IMR-90 (cell line): ENCODE measurements at regions not wholly inside any gene's neighbourhood (a gene's known extent, or its start where the extent isn't known, plus 50 kb on each side); places are given as distances from the start of the nearest gene placed in this dataset.

Source experiments
- ATAC-seq: fragments of 200-7000 bp; cut with Tn5 transposase; 2 replicates; pipeline ENCODE4 v1.9.1; 2020; ENCODE audit warnings: low read depth, mild to moderate bottlenecking, moderate library complexity
- BruUV-seq: library from RNA; stranded (reverse); fragments of 400-500 nt; replicated peaks from 2 replicates; lab custom pipeline; 2021; lab: Mats Ljungman, UMichigan
- CTCF ChIA-PET: fragments of 300-600 bp; formaldehyde crosslinking; extraction: SDS; loops from one replicate; lab custom pipeline; 2021; ENCODE audit warnings: antibody characterized with exemption; lab: Yijun Ruan, JAX
- POLR2A ChIA-PET: fragments of 300-600 bp; sonication (Branson Sonifier 250); formaldehyde crosslinking; loops from one replicate; lab custom pipeline; 2022; ENCODE audit warnings: antibody characterized with exemption; ENCODE audit not compliant: unreplicated experiment; lab: Charles Lee
- DNase-seq: peaks from one replicate; pipeline ENCODE4 v3.0.0; 2013
- H2AFZ ChIP-seq: replicated peaks from 2 replicates; pipeline ENCODE3; 2013; ENCODE audit warnings: low read length, mild to moderate bottlenecking; ENCODE audit not compliant: poor library complexity
- H2AK5ac ChIP-seq: 2 replicates; pipeline ENCODE4 v1.6.1; 2013; ENCODE audit warnings: low read depth, low read length, inconsistent platforms
- H2AK9ac ChIP-seq: replicated peaks from 2 replicates; pipeline ENCODE3; 2013; ENCODE audit warnings: mild to moderate bottlenecking, low read depth, low read length, moderate library complexity; ENCODE audit not compliant: poor library complexity
- H2BK120ac ChIP-seq: 2 replicates; pipeline ENCODE4 v1.6.1; 2013; ENCODE audit warnings: low read depth, low read length, inconsistent platforms
- H2BK15ac ChIP-seq: 3 replicates; pipeline ENCODE4 v1.6.1; 2013; ENCODE audit warnings: low read depth, low read length, inconsistent platforms
- H2BK20ac ChIP-seq: 2 replicates; pipeline ENCODE4 v1.6.1; 2013; ENCODE audit warnings: low read depth, mild to moderate bottlenecking, inconsistent platforms, low read length, moderate library complexity
- H2BK5ac ChIP-seq: 2 replicates; pipeline ENCODE4 v1.6.1; 2013; ENCODE audit warnings: mild to moderate bottlenecking, low read depth, low read length, inconsistent platforms; ENCODE audit not compliant: poor library complexity, severe bottlenecking
- H3K14ac ChIP-seq: replicated peaks from 2 replicates; pipeline ENCODE4 v1.6.1; 2013; ENCODE audit warnings: low read depth, low read length, inconsistent platforms
- H3K18ac ChIP-seq: 2 replicates; pipeline ENCODE4 v1.6.1; 2013; ENCODE audit warnings: low read depth, low read length, control low read depth
- H3K23ac ChIP-seq: 2 replicates; pipeline ENCODE4 v1.6.1; 2013; ENCODE audit warnings: low read depth, low read length, inconsistent platforms
- H3K27ac ChIP-seq: 2 replicates; pipeline ENCODE4 v1.5.1; 2013; ENCODE audit warnings: mild to moderate bottlenecking, control low read depth, low read length; ENCODE audit not compliant: insufficient read depth
- H3K27me3 ChIP-seq: 2 replicates; pipeline ENCODE4 v1.6.1; 2013; ENCODE audit warnings: low read length; ENCODE audit not compliant: control insufficient read depth, insufficient read depth
- H3K36me3 ChIP-seq: 2 replicates; pipeline ENCODE4 v1.6.1; 2013; ENCODE audit warnings: low read length, mixed read lengths; ENCODE audit not compliant: control insufficient read depth, insufficient read depth
- H3K4ac ChIP-seq: 2 replicates; pipeline ENCODE4 v1.6.1; 2013; ENCODE audit warnings: low read depth, low read length, inconsistent platforms
- H3K4me1 ChIP-seq: 2 replicates; pipeline ENCODE4 v1.6.1; 2013; ENCODE audit warnings: low read length, mixed read lengths; ENCODE audit not compliant: control insufficient read depth, insufficient read depth
- H3K4me2 ChIP-seq: 2 replicates; pipeline ENCODE4 v1.6.1; 2013; ENCODE audit warnings: low read depth, mild to moderate bottlenecking, control low read depth, low read length, moderate library complexity
- H3K4me3 ChIP-seq: 2 replicates; pipeline ENCODE4 v1.5.1; 2013; ENCODE audit warnings: low read depth, mild to moderate bottlenecking, control low read depth, low read length, moderate library complexity; ENCODE audit not compliant: insufficient read depth
- H3K56ac ChIP-seq: 2 replicates; pipeline ENCODE4 v1.6.1; 2013; ENCODE audit warnings: low read length, inconsistent platforms; ENCODE audit not compliant: insufficient read depth; ENCODE audit errors: extremely low read depth
- H3K79me1 ChIP-seq, 2 experiments: 2 replicates each; pipeline ENCODE4 v1.6.1; 2013; ENCODE audit warnings: low read length in 2 of 2, inconsistent platforms in 1 of 2, low read depth in 1 of 2
- H3K9ac ChIP-seq: 2 replicates; pipeline ENCODE4 v1.6.1; 2013; ENCODE audit warnings: low read depth, low read length, control low read depth
- H3K9me1 ChIP-seq: 2 replicates; pipeline ENCODE4 v1.6.1; 2013; ENCODE audit warnings: low read length, inconsistent platforms; ENCODE audit not compliant: insufficient read depth
- H3K9me3 ChIP-seq: 2 replicates; pipeline ENCODE4 v1.6.1; 2013; ENCODE audit warnings: low read length; ENCODE audit not compliant: control insufficient read depth, insufficient read depth
- H4K20me1 ChIP-seq: 2 replicates; pipeline ENCODE4 v1.6.1; 2013; ENCODE audit warnings: low read length, inconsistent platforms; ENCODE audit not compliant: insufficient read depth
- H4K5ac ChIP-seq: 2 replicates; pipeline ENCODE4 v1.6.1; 2013; ENCODE audit warnings: mild to moderate bottlenecking, low read depth, low read length, control low read depth
- H4K8ac ChIP-seq, 2 experiments: 2 replicates each; pipeline ENCODE4 v1.6.1; 2013; ENCODE audit warnings: low read depth in 2 of 2, low read length in 2 of 2, control low read depth in 1 of 2, inconsistent platforms in 1 of 2
- H4K91ac ChIP-seq: 2 replicates; pipeline ENCODE4 v1.6.1; 2013; ENCODE audit warnings: low read depth, low read length, inconsistent platforms; ENCODE audit not compliant: insufficient read depth
- BHLHE40 ChIP-seq: fragments of 150-350 bp; IDR thresholded peaks from 2 replicates; pipeline ENCODE4 v1.6.1; 2016; ENCODE audit warnings: mild to moderate bottlenecking, low read depth, low read length
- CTCF ChIP-seq: conservative IDR thresholded peaks from 2 replicates; pipeline ENCODE4 v1.5.1; 2012; ENCODE audit warnings: mild to moderate bottlenecking, low read depth, low read length, improper control_type of control experiment
- ELK1 ChIP-seq: fragments of 150-350 bp; IDR thresholded peaks from 2 replicates; pipeline ENCODE4 v1.6.1; 2016; ENCODE audit warnings: low read depth, mild to moderate bottlenecking, low read length, moderate library complexity, borderline replicate concordance
- MAZ ChIP-seq: IDR thresholded peaks from 2 replicates; pipeline ENCODE4 v1.6.1; 2012; ENCODE audit warnings: low read depth, mild to moderate bottlenecking, low read length, improper control_type of control experiment, moderate library complexity, borderline replicate concordance
- NFE2L2 ChIP-seq: fragments of 150-350 bp; IDR thresholded peaks from 2 replicates; pipeline ENCODE4 v1.6.1; 2016; ENCODE audit warnings: low read depth, mild to moderate bottlenecking, low read length
- POLR2A ChIP-seq: IDR thresholded peaks from 2 replicates; pipeline ENCODE4 v1.6.1; 2012; ENCODE audit warnings: mild to moderate bottlenecking, low read depth, low read length
- RCOR1 ChIP-seq: IDR thresholded peaks from 2 replicates; pipeline ENCODE4 v1.6.1; 2012; ENCODE audit warnings: mild to moderate bottlenecking, low read length, improper control_type of control experiment; ENCODE audit not compliant: insufficient replicate concordance
- RFX5 ChIP-seq: IDR thresholded peaks from 2 replicates; pipeline ENCODE4 v1.8.0; 2012; ENCODE audit warnings: low read depth, mild to moderate bottlenecking, low read length, moderate library complexity
- USF2 ChIP-seq: fragments of 150-350 bp; IDR thresholded peaks from 2 replicates; pipeline ENCODE4 v1.6.1; 2017; ENCODE audit warnings: mild to moderate bottlenecking, antibody characterized with exemption, low read length, low read depth
- WGBS, 2 experiments: methylation state at CpG; one replicate each; pipeline versions ENCODE4 v1.1.5 to v1.1.7; 2013; ENCODE audit warnings: missing lambda C conversion rate in 2 of 2; ENCODE audit not compliant: insufficient read length in 1 of 2; ENCODE audit errors: extremely low coverage in 2 of 2; 5-methylcytosine and 5-hydroxymethylcytosine counted together
- dilution Hi-C: fragments of 300-500 bp; cut with HindIII; formaldehyde crosslinking; loops from one replicate; pipeline ENCODE4 v1.14.3; 2018; ENCODE audit warnings: low sequenced_read_pairs; ENCODE audit not compliant: unreplicated experiment
- in situ Hi-C: fragments of 300-500 bp; cut with MboI; formaldehyde crosslinking; loops from 3 replicates; pipeline ENCODE4 v1.14.3; 2019; ENCODE audit warnings: low sequenced_read_pairs, inconsistent platforms, mixed read lengths
- intact Hi-C: fragments of 100-400 bp; cut with micrococcal nuclease; formaldehyde crosslinking; loops from 2 replicates; pipeline ENCODE4 v1.10.0; 2022

- Histone ChIP-seq H2AFZ (no peak overlapping the region), H3K27ac (no peak overlapping the region), H3K27me3 (no peaks in the 10 kb centered on the region), H3K4me2 (no peak overlapping the region), H3K4me1 (peaks cover 2% of the 10 kb centered on the region; the same call in 1 of the 2 replicates), H4K20me1 (no peaks in the 10 kb centered on the region), H2AK9ac (no peak overlapping the region), H3K23ac (no peak overlapping the region), H3K18ac (no peak overlapping the region), H3K4me3 (no peak overlapping the region), H3K4ac (no peak overlapping the region), H4K8ac (no peak overlapping the region), H4K91ac (no peak overlapping the region), H3K9me3 (no peaks in the 10 kb centered on the region), H3K9ac (no peak overlapping the region), H2BK5ac (no peak overlapping the region), H3K14ac (no peak overlapping the region), H3K56ac (no peak overlapping the region), H4K5ac (no peak overlapping the region), H3K79me1 (no peaks in the 10 kb centered on the region), H2AK5ac (no peak overlapping the region), H3K36me3 (no peaks in the 10 kb centered on the region), H2BK20ac (no peak overlapping the region), H3K9me1 (no peaks in the 10 kb centered on the region), H2BK120ac (no peak overlapping the region), H2BK15ac (no peak overlapping the region)
- in situ Hi-C loops: no loop called here
- WGBS, 2 experiments: no CpG with 5 or more reads among the region's 1 CpG
- no peak for TF ChIP-seq RFX5
- TF ChIP-seq CTCF: no peak
- no peak for TF ChIP-seq POLR2A
- no peak for TF ChIP-seq ELK1
- TF ChIP-seq BHLHE40: no peak
- TF ChIP-seq RCOR1: no peak
- TF ChIP-seq MAZ: no peak
- TF ChIP-seq USF2: no peak
- TF ChIP-seq NFE2L2: no peak
- POLR2A ChIA-PET: no interaction called here
- BruUV-seq: no TSS peak
- DNase-seq (no peak), ATAC-seq (no peak)
- intact Hi-C loops: no loop called here
- CTCF ChIA-PET: no interaction called here
- dilution Hi-C loops: no loop called here
Measured at GRCh38 chr2:223652902-223653301, 50.7 kb upstream of the SCG2 start.
